ENCODE measurements at regions not wholly inside any gene's neighbourhood (a gene's known extent, or its start where the extent isn't known, plus 50 kb on each side); places are given as distances from the start of the nearest gene placed in this dataset.

DNA sequence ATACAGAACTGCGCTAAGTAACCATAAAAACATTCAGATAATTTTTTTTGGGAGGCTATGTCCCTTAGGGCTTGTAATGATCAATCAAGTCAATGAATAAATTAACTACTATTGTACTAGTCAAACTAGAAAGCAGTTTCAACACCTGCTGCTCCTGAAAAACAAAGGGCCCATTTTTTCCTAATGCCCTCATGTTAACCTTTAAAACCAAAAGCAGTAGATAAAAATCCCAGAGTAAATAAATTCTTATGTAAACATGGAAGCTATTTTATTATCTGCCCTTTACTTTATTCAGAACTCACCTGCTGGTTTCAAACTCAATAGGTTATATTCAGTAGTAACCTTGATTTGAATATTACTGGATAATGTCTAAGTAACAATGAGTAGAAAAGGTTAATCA is 159.5 kb upstream of the STARD13 start:
- no peak for DNase-seq
- Histone ChIP-seq H3K36me3 (no peaks in the 10 kb centered on the region), H3K27ac (no peak overlapping the region), H3K9me3 (ENCODE audit: severe bottlenecking) (peaks cover 4% of the 10 kb centered on the region), H3K27me3 (ENCODE audit: insufficient read depth, low read depth, severe bottlenecking) (no peaks in the 10 kb centered on the region), H3K4me3 (ENCODE audit: low read depth, low read length) (no peak overlapping the region)
- TF ChIP-seq, protein P1, sequence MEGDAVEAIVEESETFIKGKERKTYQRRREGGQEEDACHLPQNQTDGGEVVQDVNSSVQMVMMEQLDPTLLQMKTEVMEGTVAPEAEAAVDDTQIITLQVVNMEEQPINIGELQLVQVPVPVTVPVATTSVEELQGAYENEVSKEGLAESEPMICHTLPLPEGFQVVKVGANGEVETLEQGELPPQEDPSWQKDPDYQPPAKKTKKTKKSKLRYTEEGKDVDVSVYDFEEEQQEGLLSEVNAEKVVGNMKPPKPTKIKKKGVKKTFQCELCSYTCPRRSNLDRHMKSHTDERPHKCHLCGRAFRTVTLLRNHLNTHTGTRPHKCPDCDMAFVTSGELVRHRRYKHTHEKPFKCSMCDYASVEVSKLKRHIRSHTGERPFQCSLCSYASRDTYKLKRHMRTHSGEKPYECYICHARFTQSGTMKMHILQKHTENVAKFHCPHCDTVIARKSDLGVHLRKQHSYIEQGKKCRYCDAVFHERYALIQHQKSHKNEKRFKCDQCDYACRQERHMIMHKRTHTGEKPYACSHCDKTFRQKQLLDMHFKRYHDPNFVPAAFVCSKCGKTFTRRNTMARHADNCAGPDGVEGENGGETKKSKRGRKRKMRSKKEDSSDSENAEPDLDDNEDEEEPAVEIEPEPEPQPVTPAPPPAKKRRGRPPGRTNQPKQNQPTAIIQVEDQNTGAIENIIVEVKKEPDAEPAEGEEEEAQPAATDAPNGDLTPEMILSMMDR (IDR thresholded peaks at IDR 0.05; ENCODE audit: low read depth, low read length), result no peak

DNA sequence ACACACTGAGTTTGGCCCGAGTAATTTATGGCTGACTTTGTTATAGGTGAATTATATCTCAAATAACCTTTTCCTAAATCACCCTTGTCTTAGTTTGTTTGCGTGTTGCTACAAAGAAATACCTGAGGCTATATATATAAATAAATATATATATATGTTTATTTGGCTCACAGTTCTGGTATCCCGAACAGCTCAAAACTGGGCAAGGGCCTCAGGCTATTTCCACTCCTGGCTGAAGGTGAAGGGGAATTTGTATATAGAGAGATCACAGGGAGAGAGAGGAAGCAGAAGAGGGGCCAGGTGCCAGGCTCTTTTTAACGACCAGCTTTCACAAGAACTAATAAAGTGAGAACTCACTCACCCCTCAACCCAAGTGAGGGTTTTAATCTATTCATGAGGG is 159.9 kb upstream of the STARD13 start:
- H3K27me3 ChIP-seq (ENCODE audit: insufficient read depth, low read depth, severe bottlenecking), result no peaks in the 10 kb centered on the region
- no peak overlapping the region for H3K4me3 ChIP-seq (ENCODE audit: low read depth, low read length)
- H3K9me3 ChIP-seq (ENCODE audit: severe bottlenecking), result peaks cover 4% of the 10 kb centered on the region
- H3K27ac ChIP-seq, result no peak overlapping the region
- TF ChIP-seq, protein P1 (IDR thresholded peaks at IDR 0.05; ENCODE audit: low read depth, low read length), result no peak
- no peak for DNase-seq
- H3K36me3 ChIP-seq, result no peaks in the 10 kb centered on the region

DNA sequence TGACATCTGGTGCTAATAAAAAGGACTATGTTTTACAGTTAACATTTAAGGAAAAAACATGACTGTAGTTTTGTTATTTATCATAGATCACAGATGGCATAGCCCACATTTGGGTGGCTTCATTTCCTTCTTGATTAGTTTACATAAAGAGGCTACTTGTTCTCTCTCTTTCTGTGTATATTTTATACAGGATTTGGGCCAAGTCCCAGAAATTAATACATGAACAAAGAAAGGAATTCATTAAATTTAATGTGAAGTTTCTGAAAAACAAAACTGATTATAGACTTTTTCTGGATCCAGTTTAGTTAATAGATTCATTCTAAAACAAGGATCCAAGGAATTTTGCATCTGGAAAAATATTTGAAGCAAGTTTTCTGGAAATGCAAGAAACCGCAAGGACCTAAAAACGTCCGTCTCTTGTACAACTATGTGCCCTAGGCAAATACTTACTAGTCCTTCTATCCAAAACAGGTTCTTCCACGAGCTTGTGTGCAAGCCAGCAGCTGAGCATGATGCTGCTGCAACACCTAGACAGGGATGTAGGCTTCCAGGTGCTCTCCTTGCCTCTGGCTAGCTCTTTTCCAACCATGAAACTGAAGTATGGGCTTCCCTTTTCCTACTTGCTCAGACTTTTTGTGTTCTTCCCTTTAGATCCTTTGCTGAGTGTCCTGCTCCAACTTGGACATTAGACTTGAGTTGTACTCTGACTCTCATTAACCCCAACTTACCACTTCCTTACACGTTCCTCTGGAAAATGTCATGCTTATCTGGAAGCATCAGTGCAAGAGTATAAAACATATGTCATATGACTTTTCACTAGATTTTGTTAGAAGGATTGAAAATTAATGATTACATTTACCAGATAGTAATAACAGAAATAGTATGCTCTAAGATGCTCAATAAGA is 161.5 kb upstream of the STARD13 start:
- Histone ChIP-seq H3K9me3 (ENCODE audit: severe bottlenecking) (peaks cover 4% of the 10 kb centered on the region), H3K27me3 (ENCODE audit: insufficient read depth, low read depth, severe bottlenecking) (no peaks in the 10 kb centered on the region), H3K27ac (no peak overlapping the region), H3K4me3 (ENCODE audit: low read depth, low read length) (no peak overlapping the region), H3K36me3 (no peaks in the 10 kb centered on the region)
- TF ChIP-seq, protein P1 (IDR thresholded peaks at IDR 0.05; ENCODE audit: low read depth, low read length), result no peak
- DNase-seq, result no peak

DNA sequence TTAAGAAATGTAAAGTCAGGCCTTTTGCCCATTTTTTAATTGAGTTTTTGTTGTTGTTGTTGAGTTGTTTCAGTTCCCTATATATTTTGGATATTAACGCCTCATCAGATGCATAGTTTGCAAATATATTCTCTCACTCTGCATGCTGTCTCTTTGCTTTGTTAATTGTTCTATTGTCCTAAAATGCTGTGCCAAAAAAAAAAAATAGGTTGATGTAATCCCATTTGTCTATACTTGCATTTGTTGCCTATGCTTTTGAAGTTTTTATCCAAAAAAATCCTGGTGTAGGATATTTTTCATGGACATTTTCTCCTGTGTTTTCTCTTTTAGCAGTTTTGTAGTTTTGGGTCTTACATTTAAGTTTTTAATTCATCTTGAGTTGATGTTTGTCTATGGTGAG is 163.3 kb upstream of the STARD13 start:
- TF ChIP-seq, protein P1 (IDR thresholded peaks at IDR 0.05; ENCODE audit: low read depth, low read length), result no peak
- DNase-seq, result no peak
- peaks cover 4% of the 10 kb centered on the region for H3K9me3 ChIP-seq (ENCODE audit: severe bottlenecking)

DNA sequence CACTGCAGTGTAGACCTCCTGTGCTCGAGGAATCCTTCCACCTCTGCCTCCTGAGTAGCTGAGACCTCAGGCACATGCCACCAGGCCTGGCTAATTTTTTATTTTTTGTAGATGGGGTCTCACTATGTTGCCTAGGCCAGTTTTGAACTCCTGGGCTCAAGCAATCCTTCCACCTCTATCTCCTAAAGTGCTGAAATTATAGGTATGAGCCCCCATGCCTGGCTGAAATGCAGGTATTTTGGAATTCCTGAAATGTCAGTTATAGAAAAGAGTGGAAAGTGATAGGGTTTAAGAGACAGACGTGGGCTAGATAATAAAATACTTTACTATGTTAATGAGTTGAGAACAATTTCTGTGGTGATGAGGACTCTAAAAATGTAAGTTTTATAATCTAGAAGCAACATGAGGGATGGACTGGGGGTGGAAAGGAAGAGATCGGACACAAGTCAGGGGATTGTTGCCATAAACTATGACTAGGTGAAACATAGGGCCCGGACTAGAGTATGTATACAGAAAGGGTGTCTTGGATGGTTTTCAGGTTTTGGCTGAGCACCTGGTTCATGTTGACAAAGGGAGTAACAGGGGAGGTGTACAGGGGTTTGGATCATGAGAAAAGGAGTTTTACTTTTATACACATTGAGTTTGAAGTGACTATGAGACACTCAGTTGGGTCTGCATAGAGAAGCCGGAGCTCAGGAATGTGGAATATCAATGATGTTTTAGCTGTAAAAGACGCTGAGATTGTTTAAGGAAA is 165.6 kb upstream of the STARD13 start:
- TF ChIP-seq, protein P1 (IDR thresholded peaks at IDR 0.05; ENCODE audit: low read depth, low read length), result no peak
- Histone ChIP-seq H3K9me3 (ENCODE audit: severe bottlenecking) (no peaks in the 10 kb centered on the region), H3K36me3 (no peaks in the 10 kb centered on the region), H3K27me3 (ENCODE audit: insufficient read depth, low read depth, severe bottlenecking) (no peaks in the 10 kb centered on the region), H3K27ac (no peak overlapping the region), H3K4me3 (ENCODE audit: low read depth, low read length) (no peak overlapping the region)
- no peak for DNase-seq

More for the DNA sequence above, 163.3 kb upstream of the STARD13 start:
- no peak overlapping the region for H3K4me3 ChIP-seq (ENCODE audit: low read depth, low read length)
- H3K27me3 ChIP-seq (ENCODE audit: insufficient read depth, low read depth, severe bottlenecking), result no peaks in the 10 kb centered on the region
- H3K36me3 ChIP-seq, result no peaks in the 10 kb centered on the region
- no peak overlapping the region for H3K27ac ChIP-seq

All from WERI-Rb-1 (cell line).